LNCaP clone FGC (cell line): ENCODE measurements at regions not wholly inside any gene's neighbourhood (a gene's known extent, or its start where the extent isn't known, plus 50 kb on each side); places are given as distances from the start of the nearest gene placed in this dataset.
A peak's percentile ranks its signal among the peaks of the same experiment; 100 is the strongest.
"Not testable (repeated sequence)": the region's sequence is repeated elsewhere in the genome, so short reads cannot be mapped to it uniquely, and the experiment has no call there.

Source experiments
- DNase-seq: peaks from one replicate; pipeline ENCODE4 v3.0.0-alpha.2; 2011; ENCODE audit warnings: low read depth
- H3K4me3 ChIP-seq: 2 replicates; pipeline ENCODE4 v1.5.1; 2011; ENCODE audit warnings: mild to moderate bottlenecking, low read depth, low read length, control low read depth
- CTCF ChIP-seq: IDR thresholded peaks from 2 replicates; pipeline ENCODE4 v1.5.1; 2012; ENCODE audit warnings: mild to moderate bottlenecking; ENCODE audit not compliant: control insufficient read depth, insufficient read depth; ENCODE audit errors: extremely low read depth

GRCh38 chr15:77901921-77902750 lies 175.4 kb downstream of the TBC1D2B start:
- DNase-seq = no peak

DNA sequence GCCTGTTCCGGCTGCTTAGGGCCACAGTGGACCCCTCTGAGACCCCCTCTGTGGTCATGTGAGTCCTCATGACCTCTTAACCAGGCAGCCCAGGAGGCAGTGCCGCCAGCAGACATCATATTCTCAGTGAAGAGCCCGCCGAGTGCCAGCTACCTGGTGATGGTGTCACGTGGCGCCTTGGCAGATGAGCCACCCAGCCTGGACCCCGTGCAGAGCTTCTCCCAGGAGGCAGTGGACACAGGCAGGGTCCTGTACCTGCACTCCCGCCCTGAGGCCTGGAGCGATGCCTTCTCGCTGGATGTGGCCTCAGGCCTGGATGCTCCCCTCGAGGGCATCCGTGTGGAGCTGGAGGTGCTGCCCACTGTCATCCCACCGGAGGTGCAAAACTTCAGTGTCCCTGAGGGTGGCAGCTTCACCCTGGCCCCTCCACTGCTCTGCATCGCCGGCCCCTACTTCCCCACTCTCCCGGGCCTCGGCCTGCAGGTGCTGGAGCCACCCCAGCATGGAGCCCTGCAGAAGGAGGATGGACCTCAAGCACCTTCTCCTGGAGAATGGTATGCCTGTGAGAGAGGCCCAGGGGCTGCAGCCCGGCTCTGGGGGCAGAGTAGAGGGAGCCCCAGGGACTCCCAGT lies 176.1 kb downstream of the TBC1D2B start:
- DNase-seq = no peak
- no peak overlapping the region for H3K4me3 ChIP-seq
- TF ChIP-seq CTCF = no peak

More at GRCh38 chr15:77901921-77902750, 175.4 kb downstream of the TBC1D2B start:
- TF ChIP-seq CTCF = no peak
- no peak overlapping the region for H3K4me3 ChIP-seq

DNA sequence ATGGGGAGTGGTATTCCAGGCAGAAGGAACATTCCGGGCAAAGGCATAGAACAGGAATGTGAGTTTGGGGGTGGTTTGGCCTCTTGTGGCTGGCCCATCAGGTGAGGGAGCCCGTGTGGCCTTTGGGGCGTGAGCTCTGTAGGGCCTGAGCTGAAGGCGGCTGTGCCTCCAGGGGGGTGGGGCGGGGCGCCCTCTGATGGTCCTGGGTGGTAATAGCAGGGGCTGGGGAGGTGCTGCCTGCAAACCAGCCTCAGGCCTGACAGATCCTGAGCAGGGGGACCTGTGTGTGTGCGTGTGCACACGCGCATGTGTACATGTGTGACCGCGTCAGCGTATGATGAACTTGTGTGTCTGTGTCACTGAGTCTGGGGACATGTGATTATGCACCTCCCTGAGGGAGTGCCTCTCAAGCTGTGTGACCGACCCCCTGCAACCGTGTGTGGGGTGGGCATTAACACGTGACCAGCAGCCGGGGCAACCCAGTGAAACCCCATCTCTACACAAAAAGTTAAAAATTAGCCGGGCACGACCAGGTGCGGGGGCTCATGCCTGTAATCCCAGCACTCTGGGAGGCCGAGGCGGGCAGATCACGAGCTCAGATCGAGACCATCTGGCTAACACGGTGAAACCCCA lies 177.1 kb downstream of the TBC1D2B start:
- TF ChIP-seq CTCF = peak; percentile 31; the same call in 1 of the 2 replicates
- H3K4me3 ChIP-seq, DNase-seq: not testable (repeated sequence)

DNA sequence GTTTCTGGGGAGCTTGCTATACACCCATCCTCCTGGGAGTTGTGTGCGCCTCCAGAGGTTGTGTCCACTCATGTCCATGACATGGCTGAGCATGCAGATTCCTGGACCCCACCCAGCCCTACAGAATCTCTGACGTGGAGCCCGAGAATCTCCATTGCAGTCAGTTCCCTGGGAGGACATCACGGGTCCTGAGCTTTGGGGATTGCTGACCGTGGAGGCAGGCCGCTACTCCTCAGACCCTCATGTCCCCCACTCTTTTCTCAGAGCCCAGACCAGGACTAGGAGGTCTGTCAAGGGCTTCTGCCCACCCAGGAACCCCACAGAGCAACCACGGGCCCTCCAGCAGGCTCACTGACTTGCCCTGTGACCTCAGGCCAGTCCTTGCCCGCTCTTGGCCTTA lies 177.7 kb downstream of the TBC1D2B start:
- not testable (repeated sequence) for H3K4me3 ChIP-seq, DNase-seq

DNA sequence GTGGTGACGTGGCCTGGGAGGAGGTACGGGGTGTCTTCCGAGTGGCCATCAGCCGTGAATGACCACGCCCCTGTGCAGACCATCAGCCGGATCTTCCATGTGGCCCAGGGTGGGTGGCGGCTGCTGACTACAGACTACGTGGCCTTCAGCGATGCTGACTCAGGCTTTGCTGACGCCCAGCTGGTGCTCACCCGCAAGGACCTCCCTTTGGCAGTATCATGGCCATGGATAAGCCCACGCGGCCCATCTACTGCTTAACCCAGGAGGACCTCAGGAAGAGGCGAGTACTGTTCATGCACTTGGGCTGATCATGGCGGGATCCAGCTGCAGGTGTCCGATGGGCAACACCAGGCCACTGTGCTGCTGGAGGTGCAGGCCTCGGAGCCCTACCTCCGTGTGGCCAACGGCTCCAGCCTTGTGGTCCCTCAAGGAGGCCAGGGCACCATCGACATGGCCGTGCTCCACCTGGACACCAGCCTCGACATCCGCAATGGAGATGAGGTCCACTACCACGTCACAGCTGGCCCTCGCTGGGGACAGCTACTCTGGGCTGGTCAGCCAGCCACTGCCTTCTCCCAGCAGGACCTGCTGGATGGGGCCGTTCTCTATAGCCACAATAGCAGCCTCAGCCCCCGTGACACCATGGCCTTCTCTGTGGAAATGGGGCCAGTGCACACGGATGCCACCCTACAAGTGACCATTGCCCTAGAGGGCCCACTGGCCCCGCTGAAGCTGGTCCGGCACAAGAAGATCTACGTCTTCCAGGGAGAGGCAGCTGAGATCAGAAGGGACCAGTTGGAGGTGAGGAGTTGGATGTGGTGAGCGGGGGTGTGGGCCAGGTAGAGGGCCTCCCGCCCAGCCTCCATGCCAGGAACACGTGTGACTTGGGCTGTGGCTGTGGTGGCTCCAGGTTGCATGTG lies 178.4 kb downstream of the TBC1D2B start:
- DNase-seq = no peak
- no peak overlapping the region for H3K4me3 ChIP-seq
- TF ChIP-seq CTCF = no peak

GRCh38 chr15:77897896-77898406 lies 179.6 kb downstream of the TBC1D2B start:
- no peak for DNase-seq
- TF ChIP-seq CTCF = no peak
- H3K4me3 ChIP-seq = no peak overlapping the region

DNA sequence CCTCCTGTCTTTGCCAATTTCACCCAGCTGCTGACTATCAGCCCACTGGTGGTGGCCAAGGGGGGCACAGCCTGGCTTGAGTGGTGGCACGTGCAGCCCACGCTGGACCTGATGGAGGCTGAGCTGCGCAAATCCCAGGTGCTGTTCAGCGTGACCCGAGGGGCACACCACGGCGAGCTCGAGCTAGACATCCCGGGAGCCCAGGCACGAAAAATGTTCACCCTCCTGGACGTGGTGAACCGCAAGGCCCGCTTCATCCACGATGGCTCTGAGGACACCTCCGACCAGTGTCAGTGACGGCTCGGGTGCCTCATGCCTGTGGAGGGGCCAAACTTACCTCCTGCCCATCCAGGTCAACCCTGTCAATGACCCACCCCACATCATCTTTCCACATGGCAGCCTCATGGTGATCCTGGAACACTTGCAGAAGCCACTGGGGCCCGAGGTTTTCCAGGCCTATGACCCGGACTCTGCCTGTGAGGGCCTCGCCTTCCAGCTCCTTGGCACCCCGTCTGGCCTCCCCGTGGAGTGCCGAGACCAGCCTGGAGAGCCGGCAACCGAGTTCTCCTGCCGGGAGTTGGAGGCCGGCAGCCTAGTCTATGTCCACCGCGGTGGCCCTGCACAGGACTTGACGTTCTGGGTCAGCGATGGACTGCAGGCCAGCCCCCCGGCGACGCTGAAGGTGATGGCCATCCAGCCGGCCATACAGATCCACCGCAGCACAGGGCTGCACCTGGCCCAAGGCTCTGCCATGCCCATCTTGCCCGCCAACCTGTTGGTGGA lies 180.2 kb downstream of the TBC1D2B start:
- not testable (repeated sequence) for H3K4me3 ChIP-seq, DNase-seq

DNA sequence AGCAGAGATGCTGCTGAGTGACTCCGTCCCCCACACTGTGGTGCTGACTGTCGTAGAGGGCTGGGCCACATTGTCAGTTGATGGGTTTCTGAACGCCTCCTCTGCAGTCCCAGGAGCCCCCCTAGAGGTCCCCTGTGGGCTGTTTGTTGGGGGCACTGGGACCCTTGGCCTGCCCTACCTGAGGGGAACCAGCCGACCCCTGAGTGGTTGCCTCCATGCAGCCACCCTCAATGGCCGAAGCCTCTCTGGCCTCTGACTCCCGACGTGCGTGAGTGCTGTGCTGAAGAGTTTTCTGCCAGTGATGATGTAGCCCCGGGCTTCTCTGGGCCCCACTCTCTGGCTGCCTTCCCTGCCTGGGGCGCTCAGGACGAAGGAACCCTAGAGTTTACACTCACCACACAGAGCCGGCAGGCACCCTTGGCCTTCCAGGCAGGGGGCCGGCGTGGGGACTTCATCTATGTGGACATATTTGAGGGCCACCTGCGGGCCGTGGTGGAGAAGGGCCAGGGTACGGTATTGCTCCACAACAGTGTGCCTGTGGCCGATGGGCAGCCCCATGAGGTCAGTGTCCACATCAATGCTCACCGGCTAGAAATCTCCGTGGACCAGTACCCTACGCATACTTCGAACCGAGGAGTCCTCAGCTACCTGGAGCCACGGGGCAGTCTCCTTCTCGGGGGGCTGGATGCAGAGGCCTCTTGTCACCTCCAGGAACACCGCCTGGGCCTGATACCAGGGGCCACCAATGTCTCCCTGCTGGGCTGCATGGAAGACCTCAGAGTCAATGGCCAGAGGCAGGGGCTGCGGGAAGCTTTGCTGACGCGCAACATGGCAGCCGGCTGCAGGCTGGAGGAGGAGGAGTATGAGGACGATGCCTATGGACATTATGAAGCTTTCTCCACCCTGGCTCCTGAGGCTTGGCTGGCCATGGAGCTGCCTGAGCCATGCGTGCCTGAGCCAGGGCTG lies 181.1 kb downstream of the TBC1D2B start:
- not testable (repeated sequence) for H3K4me3 ChIP-seq, DNase-seq
